ENCODE measurements at regions not wholly inside any gene's neighbourhood (a gene's known extent, or its start where the extent isn't known, plus 50 kb on each side); places are given as distances from the start of the nearest gene placed in this dataset.

DNA sequence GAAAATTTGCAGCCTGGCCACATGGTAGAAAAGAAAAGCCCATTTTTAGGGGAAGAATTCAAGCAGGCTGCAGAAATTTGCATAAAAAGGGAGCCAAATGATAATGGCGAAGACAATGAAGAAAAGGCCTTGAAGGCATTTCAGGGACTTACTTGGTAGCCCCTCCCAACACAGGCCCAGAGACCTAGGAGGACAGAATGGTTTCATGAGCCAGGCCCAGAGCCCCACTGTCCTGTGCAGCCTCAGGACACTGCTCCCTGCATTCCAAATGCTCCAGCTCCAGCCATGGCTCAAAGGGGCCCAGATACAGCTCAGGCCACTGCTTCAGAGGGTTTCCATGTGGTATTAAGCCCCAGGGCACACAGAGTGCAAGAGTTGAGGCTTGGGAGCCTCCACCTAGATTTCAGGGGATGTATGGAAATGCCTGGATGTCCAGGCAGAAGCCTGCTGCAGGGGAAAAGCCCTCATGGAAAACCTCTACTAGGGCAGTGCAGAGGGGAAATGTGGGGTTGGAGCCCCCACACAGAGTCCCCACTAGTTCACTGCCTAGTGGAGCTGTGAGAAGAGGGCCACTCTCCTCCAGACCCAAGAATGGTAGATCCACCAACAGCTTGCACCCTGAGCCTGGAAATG is 271.7 kb upstream of the KLF3 start:
- TF ChIP-seq, protein P1, sequence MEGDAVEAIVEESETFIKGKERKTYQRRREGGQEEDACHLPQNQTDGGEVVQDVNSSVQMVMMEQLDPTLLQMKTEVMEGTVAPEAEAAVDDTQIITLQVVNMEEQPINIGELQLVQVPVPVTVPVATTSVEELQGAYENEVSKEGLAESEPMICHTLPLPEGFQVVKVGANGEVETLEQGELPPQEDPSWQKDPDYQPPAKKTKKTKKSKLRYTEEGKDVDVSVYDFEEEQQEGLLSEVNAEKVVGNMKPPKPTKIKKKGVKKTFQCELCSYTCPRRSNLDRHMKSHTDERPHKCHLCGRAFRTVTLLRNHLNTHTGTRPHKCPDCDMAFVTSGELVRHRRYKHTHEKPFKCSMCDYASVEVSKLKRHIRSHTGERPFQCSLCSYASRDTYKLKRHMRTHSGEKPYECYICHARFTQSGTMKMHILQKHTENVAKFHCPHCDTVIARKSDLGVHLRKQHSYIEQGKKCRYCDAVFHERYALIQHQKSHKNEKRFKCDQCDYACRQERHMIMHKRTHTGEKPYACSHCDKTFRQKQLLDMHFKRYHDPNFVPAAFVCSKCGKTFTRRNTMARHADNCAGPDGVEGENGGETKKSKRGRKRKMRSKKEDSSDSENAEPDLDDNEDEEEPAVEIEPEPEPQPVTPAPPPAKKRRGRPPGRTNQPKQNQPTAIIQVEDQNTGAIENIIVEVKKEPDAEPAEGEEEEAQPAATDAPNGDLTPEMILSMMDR (IDR thresholded peaks at IDR 0.05), result no peak
- TF ChIP-seq POLR2A (IDR thresholded peaks at IDR 0.05), result no peak
